HepG2 (cell line): ENCODE measurements at regions not wholly inside any gene's neighbourhood (a gene's known extent, or its start where the extent isn't known, plus 50 kb on each side); places are given as distances from the start of the nearest gene placed in this dataset.

Experiments
- ATAC-seq: fragments of 200-7000 bp; cut with Tn5 transposase; 3 replicates; pipeline ENCODE4 v1.9.1; 2020; ENCODE audit warnings: mild to moderate bottlenecking, moderate library complexity
- BruUV-seq: library from RNA; stranded (reverse); fragments of 400-500 nt; replicated peaks from 2 replicates; lab custom pipeline; 2021; lab: Mats Ljungman, UMichigan
- CTCF ChIA-PET: fragments of 300-600 bp; formaldehyde crosslinking; extraction: SDS; loops from one replicate; lab custom pipeline; 2021; ENCODE audit warnings: low total read pairs, inconsistent platforms, low intra/inter-chr PET ratio; lab: Yijun Ruan, JAX
- POLR2A ChIA-PET: fragments of 350-600 bp; sonication (Branson Sonifier 250); formaldehyde crosslinking; loops from one replicate; lab custom pipeline; 2020; ENCODE audit warnings: antibody characterized with exemption, inconsistent platforms; lab: Yijun Ruan, JAX
- DNase-seq: peaks from one replicate; pipeline ENCODE4 v3.0.0-alpha.2; 2015; ENCODE audit warnings: low spot score
- FAIRE-seq: peaks from 3 replicates; lab custom pipeline; 2011; peaks lifted over from hg19 to GRCh38; lab: Jason Lieb, UNC
- H2AFZ ChIP-seq: one replicate; pipeline ENCODE4 v1.6.1; 2011; ENCODE audit warnings: low read length, inconsistent platforms
- H3K27ac ChIP-seq: fragments of 300-600 bp; 3 replicates; pipeline ENCODE4 v1.8.0; 2011; ENCODE audit warnings: mixed run types, mild to moderate bottlenecking, mixed read lengths, low read length, inconsistent platforms; ENCODE audit not compliant: insufficient read depth; ENCODE audit errors: extremely low read length
- H3K27me3 ChIP-seq, 2 experiments: fragments of 200-600 bp in 1 of 2; 2 replicates in 1 of 2; 3 replicates in 1 of 2; pipeline versions ENCODE4 v1.6.0 to v1.8.0; 2011; ENCODE audit warnings: low read length in 2 of 2, mild to moderate bottlenecking in 2 of 2, moderate library complexity in 2 of 2, inconsistent platforms in 1 of 2; ENCODE audit not compliant: insufficient read depth in 2 of 2, control insufficient read depth in 1 of 2
- H3K36me3 ChIP-seq, 2 experiments: fragments of 200-600 bp in 1 of 2; replicated peaks in 1 of 2; 2 replicates in 1 of 2; 3 replicates in 1 of 2; pipeline versions ENCODE4 v1.5.1 to v1.8.0; 2011; ENCODE audit warnings: low read length in 2 of 2, inconsistent platforms in 1 of 2; ENCODE audit not compliant: insufficient read depth in 2 of 2, control insufficient read depth in 1 of 2
- H3K4me1 ChIP-seq: 2 replicates; pipeline ENCODE4 v1.5.1; 2012; ENCODE audit warnings: low read length, inconsistent platforms; ENCODE audit not compliant: insufficient read depth
- H3K4me2 ChIP-seq: 2 replicates; pipeline ENCODE4 v1.6.0; 2011; ENCODE audit warnings: low read depth, low read length, inconsistent platforms
- H3K4me3 ChIP-seq, 3 experiments: fragments of 200-600 bp in 1 of 3; sonication (generic), shearing (Covaris generic) in 1 of 3; replicated peaks in 1 of 3; 2 replicates each; pipeline ENCODE4 v1.5.1; 2011 to 2016; ENCODE audit warnings: low read length in 3 of 3, inconsistent platforms in 2 of 3, low read depth in 2 of 3, mild to moderate bottlenecking in 2 of 3, control low read depth in 1 of 3, mixed read lengths in 1 of 3; ENCODE audit not compliant: insufficient read depth in 1 of 3
- H3K79me2 ChIP-seq: one replicate; pipeline ENCODE4 v1.6.1; 2011; ENCODE audit warnings: low read length, inconsistent platforms; ENCODE audit not compliant: insufficient read depth
- H3K9ac ChIP-seq: 2 replicates; pipeline ENCODE4 v1.6.0; 2011; ENCODE audit warnings: mild to moderate bottlenecking, low read depth, low read length, inconsistent platforms; ENCODE audit not compliant: insufficient read depth
- H3K9me3 ChIP-seq: 2 replicates; pipeline ENCODE4 v1.5.1; 2012; ENCODE audit warnings: mild to moderate bottlenecking, low read length
- H4K20me1 ChIP-seq: 2 replicates; pipeline ENCODE4 v1.6.0; 2011; ENCODE audit warnings: inconsistent platforms, mild to moderate bottlenecking, low read length, moderate library complexity; ENCODE audit not compliant: insufficient read depth
- GZF1 ChIP-seq: sonication (generic); formaldehyde crosslinking; IDR thresholded peaks from 2 replicates; pipeline ENCODE4 v1.5.1; 2020; ENCODE audit warnings: mild to moderate bottlenecking, missing genetic modification reagents
- HDAC6 ChIP-seq: fragments of 200-600 bp; sonication (generic); IDR thresholded peaks from 2 replicates; pipeline ENCODE4 v1.7.0; 2017; ENCODE audit warnings: mild to moderate bottlenecking, antibody characterized with exemption, low read length, low read depth
- MATR3 ChIP-seq: sonication (generic); formaldehyde crosslinking; IDR thresholded peaks from 2 replicates; pipeline ENCODE4 v1.4.0; 2020; ENCODE audit warnings: missing genetic modification reagents
- PHF21A ChIP-seq: sonication (generic); formaldehyde crosslinking; IDR thresholded peaks from 2 replicates; pipeline ENCODE4 v1.5.0; 2020; ENCODE audit warnings: mild to moderate bottlenecking, missing genetic modification reagents
- SMC3 ChIP-seq: IDR thresholded peaks from 2 replicates; pipeline ENCODE4 v1.6.1; 2011; ENCODE audit warnings: low read length, improper control_type of control experiment
- SMYD3 ChIP-seq: sonication (generic); formaldehyde crosslinking; IDR thresholded peaks from 2 replicates; pipeline ENCODE4 v1.8.1; 2023; ENCODE audit warnings: mild to moderate bottlenecking, missing genetic modification reagents
- SP1 ChIP-seq, 2 experiments: fragments of 450-650 bp in 1 of 2; sonication (generic) in 1 of 2; formaldehyde crosslinking in 1 of 2; IDR thresholded peaks; 2 replicates each; pipeline versions ENCODE4 v1.4.0 to v1.6.1; 2016 to 2020; ENCODE audit warnings: missing genetic modification reagents in 1 of 2
- STAG1 ChIP-seq: sonication (generic); formaldehyde crosslinking; IDR thresholded peaks from 2 replicates; pipeline ENCODE4 v1.4.0; 2020; ENCODE audit warnings: missing genetic modification reagents
- ZFP36 ChIP-seq: fragments of 150-350 bp; IDR thresholded peaks from 2 replicates; pipeline ENCODE4 v1.6.1; 2018; ENCODE audit warnings: borderline replicate concordance, low read length, low read depth; ENCODE audit not compliant: partially characterized antibody
- ZNF329 ChIP-seq: sonication (generic); formaldehyde crosslinking; IDR thresholded peaks from 2 replicates; pipeline ENCODE4 v1.9.0; 2021; ENCODE audit warnings: low read depth, mild to moderate bottlenecking, missing genetic modification reagents
- ZNF335 ChIP-seq: sonication (generic); formaldehyde crosslinking; IDR thresholded peaks from 2 replicates; pipeline ENCODE4 v1.4.0; 2020; ENCODE audit warnings: missing genetic modification reagents
- ZNF33B ChIP-seq: sonication (generic); formaldehyde crosslinking; IDR thresholded peaks from 2 replicates; pipeline ENCODE4 v1.5.1; 2020; ENCODE audit warnings: mild to moderate bottlenecking, missing genetic modification reagents
- ZNF510 ChIP-seq: sonication (generic); formaldehyde crosslinking; IDR thresholded peaks from 2 replicates; pipeline ENCODE4 v1.4.0; 2020; ENCODE audit warnings: low read depth, mild to moderate bottlenecking, missing genetic modification reagents
- ZNF773 ChIP-seq: sonication (generic); formaldehyde crosslinking; IDR thresholded peaks from 2 replicates; pipeline ENCODE4 v1.4.0; 2020; ENCODE audit warnings: missing genetic modification reagents, borderline replicate concordance
- ZNF816 ChIP-seq: sonication (generic); formaldehyde crosslinking; IDR thresholded peaks from 2 replicates; pipeline ENCODE4 v1.8.0; 2022; ENCODE audit warnings: missing genetic modification reagents, mild to moderate bottlenecking, borderline replicate concordance
- WGBS: methylation state at CpG from one replicate; pipeline ENCODE4 v1.1.6; 2017; ENCODE audit warnings: low lambda C conversion rate; 5-methylcytosine and 5-hydroxymethylcytosine counted together
- in situ Hi-C: cut with HindIII; loops from 2 replicates; pipeline ENCODE4 v1.10.0; 2017; ENCODE audit warnings: low pct_unique_long_range_greater_than_20kb; ENCODE audit not compliant: extremely low pct_ligation_motif_present
- intact Hi-C: fragments of 100-400 bp; cut with micrococcal nuclease; formaldehyde crosslinking; loops from one replicate; pipeline ENCODE4 v1.10.0; 2022; ENCODE audit not compliant: unreplicated experiment
- TF ChIP-seq, protein P1 (sequence below): sonication (generic); formaldehyde crosslinking; IDR thresholded peaks from 2 replicates; pipeline ENCODE4 v1.8.1; 2023; ENCODE audit warnings: mild to moderate bottlenecking, missing genetic modification reagents, borderline replicate concordance
- TF ChIP-seq, protein P2 (sequence below): sonication (generic); formaldehyde crosslinking; IDR thresholded peaks from 2 replicates; pipeline ENCODE4 v1.4.0; 2020; ENCODE audit warnings: missing genetic modification reagents
- TF ChIP-seq, protein P3 (sequence below): sonication (generic); formaldehyde crosslinking; IDR thresholded peaks from 2 replicates; pipeline ENCODE4 v1.4.0; 2020; ENCODE audit warnings: mild to moderate bottlenecking, missing genetic modification reagents
- TF ChIP-seq, protein P4 (sequence below): IDR thresholded peaks from 2 replicates; pipeline ENCODE4 v1.6.1; 2012; ENCODE audit warnings: inconsistent platforms
- TF ChIP-seq, protein P5 (sequence below): sonication (generic); formaldehyde crosslinking; IDR thresholded peaks from 2 replicates; pipeline ENCODE4 v1.4.0; 2020; ENCODE audit warnings: missing genetic modification reagents

DNA sequence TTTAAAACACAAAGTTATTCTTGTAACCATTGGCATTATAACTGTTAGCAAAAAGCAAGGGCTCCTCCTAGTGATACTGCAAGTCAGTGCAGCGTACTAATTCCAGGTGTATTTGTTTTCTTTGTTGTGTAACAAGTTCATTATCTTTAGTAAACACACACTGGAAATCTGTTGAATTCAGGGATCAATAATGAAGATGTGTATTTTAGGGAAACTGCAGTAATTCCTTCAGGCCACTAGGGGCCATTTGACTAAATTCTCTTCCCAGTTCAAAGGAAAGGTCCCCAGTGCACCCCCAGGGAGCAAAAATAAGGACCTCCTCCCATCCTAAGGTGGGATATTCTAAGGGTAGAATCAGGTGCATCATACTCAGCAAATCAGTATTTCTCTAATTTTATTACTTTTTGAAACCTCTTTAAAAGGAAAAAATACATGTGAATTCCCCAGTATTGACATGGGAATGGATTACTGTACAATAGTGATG lies 158.6 kb upstream of the LYZL1 start:
- Histone ChIP-seq H2AFZ (no peak overlapping the region), H3K4me3 (no peak overlapping the region), H3K4me1 (peaks cover 26% of the 10 kb centered on the region; the same call in 1 of the 2 replicates), H3K27ac (no peak overlapping the region), H3K4me2 (no peak overlapping the region), H3K27me3 (peaks cover 0 to 5% of the 10 kb centered on the region in 2 experiments; a peak in 2 of 5 replicates), H3K36me3 (no peaks in the 10 kb centered on the region), H3K9me3 (no peaks in the 10 kb centered on the region), H4K20me1 (no peaks in the 10 kb centered on the region), H3K79me2 (no peaks in the 10 kb centered on the region), H3K9ac (no peak overlapping the region)
- in situ Hi-C loops, result loop anchor here (5.0 kb wide), 1 partner anchor 463 kb away; no protein-coding TSS in a partner anchor
- 4% methylated on average over 1 of the region's 1 CpG for WGBS
- BruUV-seq, result no TSS peak
- ChIA-PET CTCF (interaction anchor here (1.2 to 2.4 kb wide), 6 partner anchors 138 to 502 kb away, joined by 3 to 23 read pairs (median 9); partner anchors contain the start of gene BAMBI), POLR2A (no interaction called here)
- peak; percentile 80 for DNase-seq
- peak; percentile 64 for FAIRE-seq
- ATAC-seq, result peak; percentile 89
- intact Hi-C loops, result loop anchor here (1.0 to 5.0 kb wide), 4 partner anchors 174 to 466 kb away; partner anchors contain the start of gene BAMBI
- TF ChIP-seq ZNF510 (CRISPR knock-in tag) (no peak), ZNF33B (CRISPR knock-in tag) (no peak), MATR3 (CRISPR knock-in tag) (no peak), PHF21A (no peak), ZNF335 (no peak), GZF1 (CRISPR knock-in tag) (no peak), ZFP36 (peak; percentile 41), SMC3 (peak; percentile 91), STAG1 (CRISPR knock-in tag) (peak; percentile 92), SP1 (IDR thresholded peaks at IDR 0.05) (no peak), SP1 (CRISPR knock-in tag; IDR thresholded peaks at IDR 0.05) (no peak), ZNF816 (CRISPR knock-in tag) (no peak), SMYD3 (no peak), HDAC6 (no peak), ZNF773 (CRISPR knock-in tag) (no peak), ZNF329 (CRISPR knock-in tag) (no peak)
- TF ChIP-seq, protein P1, sequence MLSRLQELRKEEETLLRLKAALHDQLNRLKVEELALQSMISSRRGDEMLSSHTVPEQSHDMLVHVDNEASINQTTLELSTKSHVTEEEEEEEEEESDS (CRISPR knock-in tag), result no peak
- TF ChIP-seq, protein P2, sequence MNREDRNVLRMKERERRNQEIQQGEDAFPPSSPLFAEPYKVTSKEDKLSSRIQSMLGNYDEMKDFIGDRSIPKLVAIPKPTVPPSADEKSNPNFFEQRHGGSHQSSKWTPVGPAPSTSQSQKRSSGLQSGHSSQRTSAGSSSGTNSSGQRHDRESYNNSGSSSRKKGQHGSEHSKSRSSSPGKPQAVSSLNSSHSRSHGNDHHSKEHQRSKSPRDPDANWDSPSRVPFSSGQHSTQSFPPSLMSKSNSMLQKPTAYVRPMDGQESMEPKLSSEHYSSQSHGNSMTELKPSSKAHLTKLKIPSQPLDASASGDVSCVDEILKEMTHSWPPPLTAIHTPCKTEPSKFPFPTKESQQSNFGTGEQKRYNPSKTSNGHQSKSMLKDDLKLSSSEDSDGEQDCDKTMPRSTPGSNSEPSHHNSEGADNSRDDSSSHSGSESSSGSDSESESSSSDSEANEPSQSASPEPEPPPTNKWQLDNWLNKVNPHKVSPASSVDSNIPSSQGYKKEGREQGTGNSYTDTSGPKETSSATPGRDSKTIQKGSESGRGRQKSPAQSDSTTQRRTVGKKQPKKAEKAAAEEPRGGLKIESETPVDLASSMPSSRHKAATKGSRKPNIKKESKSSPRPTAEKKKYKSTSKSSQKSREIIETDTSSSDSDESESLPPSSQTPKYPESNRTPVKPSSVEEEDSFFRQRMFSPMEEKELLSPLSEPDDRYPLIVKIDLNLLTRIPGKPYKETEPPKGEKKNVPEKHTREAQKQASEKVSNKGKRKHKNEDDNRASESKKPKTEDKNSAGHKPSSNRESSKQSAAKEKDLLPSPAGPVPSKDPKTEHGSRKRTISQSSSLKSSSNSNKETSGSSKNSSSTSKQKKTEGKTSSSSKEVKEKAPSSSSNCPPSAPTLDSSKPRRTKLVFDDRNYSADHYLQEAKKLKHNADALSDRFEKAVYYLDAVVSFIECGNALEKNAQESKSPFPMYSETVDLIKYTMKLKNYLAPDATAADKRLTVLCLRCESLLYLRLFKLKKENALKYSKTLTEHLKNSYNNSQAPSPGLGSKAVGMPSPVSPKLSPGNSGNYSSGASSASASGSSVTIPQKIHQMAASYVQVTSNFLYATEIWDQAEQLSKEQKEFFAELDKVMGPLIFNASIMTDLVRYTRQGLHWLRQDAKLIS (CRISPR knock-in tag), result no peak
- TF ChIP-seq, protein P3, sequence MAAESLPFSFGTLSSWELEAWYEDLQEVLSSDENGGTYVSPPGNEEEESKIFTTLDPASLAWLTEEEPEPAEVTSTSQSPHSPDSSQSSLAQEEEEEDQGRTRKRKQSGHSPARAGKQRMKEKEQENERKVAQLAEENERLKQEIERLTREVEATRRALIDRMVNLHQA (CRISPR knock-in tag), result no peak
- TF ChIP-seq, protein P4, sequence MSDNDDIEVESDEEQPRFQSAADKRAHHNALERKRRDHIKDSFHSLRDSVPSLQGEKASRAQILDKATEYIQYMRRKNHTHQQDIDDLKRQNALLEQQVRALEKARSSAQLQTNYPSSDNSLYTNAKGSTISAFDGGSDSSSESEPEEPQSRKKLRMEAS, result no peak
- TF ChIP-seq, protein P5, sequence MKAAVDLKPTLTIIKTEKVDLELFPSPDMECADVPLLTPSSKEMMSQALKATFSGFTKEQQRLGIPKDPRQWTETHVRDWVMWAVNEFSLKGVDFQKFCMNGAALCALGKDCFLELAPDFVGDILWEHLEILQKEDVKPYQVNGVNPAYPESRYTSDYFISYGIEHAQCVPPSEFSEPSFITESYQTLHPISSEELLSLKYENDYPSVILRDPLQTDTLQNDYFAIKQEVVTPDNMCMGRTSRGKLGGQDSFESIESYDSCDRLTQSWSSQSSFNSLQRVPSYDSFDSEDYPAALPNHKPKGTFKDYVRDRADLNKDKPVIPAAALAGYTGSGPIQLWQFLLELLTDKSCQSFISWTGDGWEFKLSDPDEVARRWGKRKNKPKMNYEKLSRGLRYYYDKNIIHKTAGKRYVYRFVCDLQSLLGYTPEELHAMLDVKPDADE (CRISPR knock-in tag), result no peak
